Lung microvascular endothelial cell (primary cell): ENCODE measurements at regions not wholly inside any gene's neighbourhood (a gene's known extent, or its start where the extent isn't known, plus 50 kb on each side); places are given as distances from the start of the nearest gene placed in this dataset.
"Not testable (repeated sequence)": the region's sequence is repeated elsewhere in the genome, so short reads cannot be mapped to it uniquely, and the experiment has no call there.

Experiments
- DNase-seq, 2 donors: peaks; one replicate each; pipeline versions ENCODE4 v3.0.0 to v3.0.0-alpha.2; 2010; ENCODE audit warnings: low read depth in 2 of 2

GRCh38 chr9:27802418-27802817 lies 229.1 kb upstream of the C9orf72 start:
- DNase-seq: no peak

- no peak for DNase-seq
Measured at GRCh38 chr9:27808864-27809263, 235.6 kb upstream of the C9orf72 start.

- no peak for DNase-seq
Measured at GRCh38 chr9:27817747-27818146, 244.5 kb upstream of the C9orf72 start.

GRCh38 chr9:27818348-27818747 lies 245.1 kb upstream of the C9orf72 start:
- no peak for DNase-seq

- no peak for DNase-seq
Measured at GRCh38 chr9:27828908-27829307, 255.6 kb upstream of the C9orf72 start.

- no peak for DNase-seq
Measured at GRCh38 chr9:27829621-27830020, 256.3 kb upstream of the C9orf72 start.

GRCh38 chr9:27832108-27832507 lies 258.8 kb upstream of the C9orf72 start:
- not testable (repeated sequence) for DNase-seq

GRCh38 chr9:27835286-27835685 lies 262.0 kb upstream of the C9orf72 start:
- DNase-seq: no peak

GRCh38 chr9:27835746-27836145 lies 262.5 kb upstream of the C9orf72 start:
- DNase-seq: no peak

- DNase-seq: no peak
Measured at GRCh38 chr9:27836661-27837401, 263.6 kb upstream of the C9orf72 start.

- no peak for DNase-seq
Measured at GRCh38 chr9:27838876-27839275, 265.6 kb upstream of the C9orf72 start.

- not testable (repeated sequence) for DNase-seq
Measured at GRCh38 chr9:27839767-27840166, 266.5 kb upstream of the C9orf72 start.

GRCh38 chr9:27844797-27845196 lies 271.5 kb upstream of the C9orf72 start:
- no peak for DNase-seq

GRCh38 chr9:27847380-27847779 lies 274.1 kb upstream of the C9orf72 start:
- no peak for DNase-seq

- no peak for DNase-seq
Measured at GRCh38 chr9:27847818-27848217, 274.5 kb upstream of the C9orf72 start.

GRCh38 chr9:27848315-27848714 lies 275.0 kb upstream of the C9orf72 start:
- DNase-seq: no peak

GRCh38 chr9:27851858-27852257 lies 278.6 kb upstream of the C9orf72 start:
- no peak for DNase-seq

- no peak for DNase-seq
Measured at GRCh38 chr9:27853529-27853928, 280.2 kb upstream of the C9orf72 start.

- no peak for DNase-seq
Measured at GRCh38 chr9:27856054-27856453, 282.8 kb upstream of the C9orf72 start.

- DNase-seq: no peak
Measured at GRCh38 chr9:27856748-27857147, 283.5 kb upstream of the C9orf72 start.

GRCh38 chr9:27861887-27862286 lies 288.6 kb upstream of the C9orf72 start:
- no peak for DNase-seq

GRCh38 chr9:27864644-27865438 lies 291.6 kb upstream of the C9orf72 start:
- no peak for DNase-seq

- no peak for DNase-seq
Measured at GRCh38 chr9:27866741-27867140, 293.5 kb upstream of the C9orf72 start.
